ENCODE measurements at regions not wholly inside any gene's neighbourhood (a gene's known extent, or its start where the extent isn't known, plus 50 kb on each side); places are given as distances from the start of the nearest gene placed in this dataset.

DNA sequence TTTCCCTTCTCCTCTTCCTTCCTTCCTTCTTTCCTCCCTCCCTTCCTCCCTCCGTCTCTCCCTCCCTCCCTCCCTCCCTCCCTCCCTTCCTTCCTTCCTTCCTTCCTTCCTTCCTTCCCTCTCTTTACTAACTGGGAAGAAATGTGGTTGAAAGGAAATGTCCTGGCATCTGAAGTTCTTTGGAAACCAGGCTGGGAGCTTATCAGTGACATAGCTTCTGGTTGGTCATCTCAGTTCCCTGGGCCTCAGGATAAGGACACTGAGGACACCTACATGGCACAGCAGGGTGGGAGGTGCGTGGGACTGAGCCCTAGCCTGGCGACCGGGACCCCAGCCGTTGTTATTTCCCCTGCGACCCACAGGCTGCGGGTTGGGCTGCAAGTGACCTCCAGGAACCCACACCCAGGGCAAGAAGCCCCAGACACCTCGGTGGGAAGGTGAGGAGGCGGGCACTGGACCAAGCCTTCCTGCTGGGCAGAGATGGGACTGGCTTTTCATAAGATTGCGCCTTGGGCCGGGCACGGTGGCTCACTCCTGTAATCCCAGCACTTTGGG is 1486.5 kb downstream of the TBC1D22A start:
- TF ChIP-seq, protein P1, sequence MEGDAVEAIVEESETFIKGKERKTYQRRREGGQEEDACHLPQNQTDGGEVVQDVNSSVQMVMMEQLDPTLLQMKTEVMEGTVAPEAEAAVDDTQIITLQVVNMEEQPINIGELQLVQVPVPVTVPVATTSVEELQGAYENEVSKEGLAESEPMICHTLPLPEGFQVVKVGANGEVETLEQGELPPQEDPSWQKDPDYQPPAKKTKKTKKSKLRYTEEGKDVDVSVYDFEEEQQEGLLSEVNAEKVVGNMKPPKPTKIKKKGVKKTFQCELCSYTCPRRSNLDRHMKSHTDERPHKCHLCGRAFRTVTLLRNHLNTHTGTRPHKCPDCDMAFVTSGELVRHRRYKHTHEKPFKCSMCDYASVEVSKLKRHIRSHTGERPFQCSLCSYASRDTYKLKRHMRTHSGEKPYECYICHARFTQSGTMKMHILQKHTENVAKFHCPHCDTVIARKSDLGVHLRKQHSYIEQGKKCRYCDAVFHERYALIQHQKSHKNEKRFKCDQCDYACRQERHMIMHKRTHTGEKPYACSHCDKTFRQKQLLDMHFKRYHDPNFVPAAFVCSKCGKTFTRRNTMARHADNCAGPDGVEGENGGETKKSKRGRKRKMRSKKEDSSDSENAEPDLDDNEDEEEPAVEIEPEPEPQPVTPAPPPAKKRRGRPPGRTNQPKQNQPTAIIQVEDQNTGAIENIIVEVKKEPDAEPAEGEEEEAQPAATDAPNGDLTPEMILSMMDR (IDR thresholded peaks at IDR 0.05; ENCODE audit: low read depth, low read length), result no peak
- Histone ChIP-seq H3K27me3 (no peaks in the 10 kb centered on the region), H3K4me3 (no peak overlapping the region), H3K4me1 (ENCODE audit: low read depth) (no peaks in the 10 kb centered on the region), H3K36me3 (no peaks in the 10 kb centered on the region), H3K9me3 (ENCODE audit: low read depth) (no peaks in the 10 kb centered on the region), H3K27ac (no peak overlapping the region)
- DNase-seq (ENCODE audit: low read depth in 1 of 2, low spot score in 1 of 2), result no peak

DNA sequence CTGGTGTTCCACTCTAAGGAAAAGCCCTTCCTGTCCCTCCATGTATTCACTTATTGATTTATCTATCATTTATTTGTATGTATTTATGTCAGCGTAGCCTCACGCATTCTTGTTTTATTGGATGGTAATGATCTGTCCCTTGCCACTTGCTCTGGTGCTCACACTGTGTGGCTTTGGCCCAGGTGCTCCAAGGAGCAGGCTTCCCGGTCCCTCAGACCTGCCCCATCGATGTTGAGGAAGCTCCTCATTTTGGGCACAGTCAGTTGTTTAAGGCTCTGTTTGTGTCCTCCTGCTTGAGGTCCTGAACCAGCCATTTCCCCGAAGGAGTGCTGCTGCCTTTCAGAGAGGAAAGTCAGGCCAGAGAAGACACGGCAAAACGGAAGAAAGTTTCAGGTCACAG is 1485.4 kb downstream of the TBC1D22A start:
- H3K27me3 ChIP-seq, result no peaks in the 10 kb centered on the region
- H3K4me1 ChIP-seq (ENCODE audit: low read depth), result no peaks in the 10 kb centered on the region
- DNase-seq (ENCODE audit: low read depth in 1 of 2, low spot score in 1 of 2), result no peak
- no peak overlapping the region for H3K4me3 ChIP-seq
- H3K9me3 ChIP-seq (ENCODE audit: low read depth), result no peaks in the 10 kb centered on the region
- H3K27ac ChIP-seq, result no peak overlapping the region
- no peaks in the 10 kb centered on the region for H3K36me3 ChIP-seq
- TF ChIP-seq, protein P1 (IDR thresholded peaks at IDR 0.05; ENCODE audit: low read depth, low read length), result no peak

DNA sequence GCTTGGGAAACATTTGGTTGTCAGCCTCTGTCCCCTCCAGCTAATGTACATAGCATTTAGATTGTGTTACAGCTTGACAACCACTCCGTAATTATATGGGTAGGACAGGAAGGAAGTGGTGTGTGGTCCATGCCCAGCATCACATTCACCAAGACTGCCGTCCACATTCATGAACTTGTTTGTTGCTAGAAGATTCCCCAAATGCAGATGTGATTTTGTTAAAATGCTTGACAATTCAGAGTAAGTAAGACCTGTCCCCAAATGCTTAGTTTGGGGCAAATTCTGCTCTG is 1482.7 kb downstream of the TBC1D22A start:
- no peak overlapping the region for H3K4me3 ChIP-seq
- H3K9me3 ChIP-seq (ENCODE audit: low read depth), result no peaks in the 10 kb centered on the region
- no peaks in the 10 kb centered on the region for H3K4me1 ChIP-seq (ENCODE audit: low read depth)
- no peak for DNase-seq (ENCODE audit: low read depth in 1 of 2, low spot score in 1 of 2)
- TF ChIP-seq, protein P1 (IDR thresholded peaks at IDR 0.05; ENCODE audit: low read depth, low read length), result no peak
- no peak overlapping the region for H3K27ac ChIP-seq
- H3K27me3 ChIP-seq, result no peaks in the 10 kb centered on the region
- H3K36me3 ChIP-seq, result no peaks in the 10 kb centered on the region

- Histone ChIP-seq H3K27me3 (no peaks in the 10 kb centered on the region), H3K4me3 (no peak overlapping the region), H3K36me3 (no peaks in the 10 kb centered on the region), H3K4me1 (ENCODE audit: low read depth) (no peaks in the 10 kb centered on the region), H3K9me3 (ENCODE audit: low read depth) (no peaks in the 10 kb centered on the region), H3K27ac (no peak overlapping the region)
- no peak for DNase-seq (ENCODE audit: low read depth in 1 of 2, low spot score in 1 of 2)
- TF ChIP-seq, protein P1 (IDR thresholded peaks at IDR 0.05; ENCODE audit: low read depth, low read length), result no peak
These were observed 1482.1 kb downstream of the TBC1D22A start for GRCh38 chr22:48244388-48245195.

DNA sequence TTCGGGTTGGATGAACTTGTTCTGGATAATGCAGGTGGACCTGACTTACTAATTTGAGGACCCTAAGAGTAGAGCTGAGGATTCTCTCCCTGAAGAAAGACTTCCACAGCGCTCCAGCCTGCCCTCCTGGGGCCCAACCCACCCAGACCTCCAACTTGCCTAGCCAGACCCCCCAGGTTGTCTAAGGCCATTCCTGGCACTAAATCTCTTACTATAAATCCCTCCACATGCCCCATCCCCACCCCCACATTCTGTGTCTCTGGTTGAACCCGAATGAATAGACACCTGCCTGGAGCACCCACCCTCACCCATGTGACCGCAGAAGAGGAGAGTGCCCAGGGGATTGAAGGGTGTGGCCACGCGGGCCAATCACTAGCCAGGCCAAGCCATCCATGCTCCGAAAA is 1480.0 kb downstream of the TBC1D22A start:
- no peak overlapping the region for H3K4me3 ChIP-seq
- H3K27me3 ChIP-seq, result no peaks in the 10 kb centered on the region
- H3K4me1 ChIP-seq (ENCODE audit: low read depth), result no peaks in the 10 kb centered on the region
- no peaks in the 10 kb centered on the region for H3K9me3 ChIP-seq (ENCODE audit: low read depth)
- no peaks in the 10 kb centered on the region for H3K36me3 ChIP-seq
- TF ChIP-seq, protein P1 (IDR thresholded peaks at IDR 0.05; ENCODE audit: low read depth, low read length), result no peak
- DNase-seq (ENCODE audit: low read depth in 1 of 2, low spot score in 1 of 2), result no peak
- no peak overlapping the region for H3K27ac ChIP-seq
